OCI-LY1 (cell line): ENCODE measurements at regions not wholly inside any gene's neighbourhood (a gene's known extent, or its start where the extent isn't known, plus 50 kb on each side); places are given as distances from the start of the nearest gene placed in this dataset.

Experiments
- CTCF ChIP-seq: fragments of 200-600 bp; sonication (generic), shearing (Covaris generic); IDR thresholded peaks from 2 replicates; pipeline ENCODE4 v1.5.1; 2017; ENCODE audit warnings: mild to moderate bottlenecking, antibody characterized with exemption, low read length, moderate library complexity, mixed read lengths
- EZH2 ChIP-seq: fragments of 200-600 bp; sonication (generic), shearing (Covaris generic); IDR thresholded peaks from 2 replicates; pipeline ENCODE4 v1.8.0; 2017; ENCODE audit warnings: borderline replicate concordance, mixed run types, mild to moderate bottlenecking, antibody characterized with exemption, low read length, moderate library complexity, mixed read lengths

- TF ChIP-seq CTCF (no peak), EZH2 (no peak)
Measured at GRCh38 chr13:42497798-42498197, 76.2 kb upstream of the TNFSF11 start.
